C4-2B (cell line): ENCODE measurements at regions not wholly inside any gene's neighbourhood (a gene's known extent, or its start where the extent isn't known, plus 50 kb on each side); places are given as distances from the start of the nearest gene placed in this dataset.
"Not testable (repeated sequence)": the region's sequence is repeated elsewhere in the genome, so short reads cannot be mapped to it uniquely, and the experiment has no call there.

Source experiments
- CTCF ChIP-seq: fragments of 450-650 bp; conservative IDR thresholded peaks from 2 replicates; pipeline ENCODE4 v1.5.1; 2017; ENCODE audit warnings: mild to moderate bottlenecking
- ZFX ChIP-seq: fragments of 450-650 bp; IDR thresholded peaks from 2 replicates; pipeline ENCODE4 v1.6.1; 2017

GRCh38 chr16:27628943-27629462 lies 79.1 kb downstream of the KATNIP start:
- not testable (repeated sequence) for TF ChIP-seq CTCF, ZFX
